K562 (cell line): ENCODE measurements at regions not wholly inside any gene's neighbourhood (a gene's known extent, or its start where the extent isn't known, plus 50 kb on each side); places are given as distances from the start of the nearest gene placed in this dataset.

Experiments used
- BRD4 ChIP-seq: fragments of 200-600 bp; sonication (generic); IDR thresholded peaks from 2 replicates; pipeline ENCODE4 v1.6.1; 2017; ENCODE audit warnings: inconsistent platforms
- DLX4 ChIP-seq: fragments of 250-450 bp; sonication (Bioruptor Pico); IDR thresholded peaks from 2 replicates; pipeline ENCODE4 v1.6.1; 2021; ENCODE audit warnings: mild to moderate bottlenecking
- E2F4 ChIP-seq: sonication (generic); formaldehyde crosslinking; IDR thresholded peaks from 2 replicates; pipeline ENCODE4 v1.8.0; 2022; ENCODE audit warnings: mild to moderate bottlenecking, low read depth, missing genetic modification reagents
- FOXO4 ChIP-seq: fragments of 450-650 bp; formaldehyde crosslinking; IDR thresholded peaks from 2 replicates; pipeline ENCODE4 v1.4.0; 2020; ENCODE audit warnings: mild to moderate bottlenecking, moderate library complexity
- HIVEP1 ChIP-seq: fragments of 250-450 bp; sonication (Bioruptor Pico); IDR thresholded peaks from 2 replicates; pipeline ENCODE4 v1.4.0; 2020; ENCODE audit warnings: mild to moderate bottlenecking
- HMGN3 ChIP-seq: IDR thresholded peaks from 2 replicates; pipeline ENCODE4 v1.6.1; 2011; ENCODE audit warnings: borderline replicate concordance, low read depth, mild to moderate bottlenecking, mixed read lengths, low read length; ENCODE audit not compliant: insufficient read length; ENCODE audit errors: extremely low read depth
- MNT ChIP-seq, 2 experiments: fragments of 450-650 bp; conservative IDR thresholded peaks; 2 replicates each; pipeline ENCODE4 v1.6.1; 2017; ENCODE audit warnings: mild to moderate bottlenecking in 2 of 2, moderate library complexity in 2 of 2
- SIX5 ChIP-seq, 2 experiments: IDR thresholded peaks; 2 replicates each; pipeline ENCODE4 v1.6.1; 2011; ENCODE audit warnings: low read length in 2 of 2, borderline replicate concordance in 1 of 2, low read depth in 1 of 2, mild to moderate bottlenecking in 1 of 2, moderate library complexity in 1 of 2; ENCODE audit not compliant: insufficient read depth in 1 of 2
- TEAD2 ChIP-seq: fragments of 450-650 bp; IDR thresholded peaks from 2 replicates; pipeline ENCODE4 v1.6.1; 2016; ENCODE audit warnings: missing genetic modification characterization, control low read depth, missing compliant biosample characterization
- ZC3H8 ChIP-seq: fragments of 450-650 bp; IDR thresholded peaks from 2 replicates; pipeline ENCODE4 v1.6.1; 2017

GRCh38 chr20:51934301-51935002 is 132.1 kb upstream of the SALL4 start:
- TF ChIP-seq E2F4 (CRISPR knock-in tag) (no peak), BRD4 (no peak), SIX5 (IDR thresholded peaks at IDR 0.05; ENCODE audit: borderline replicate concordance in 1 of 2, insufficient read depth in 1 of 2, low read depth in 1 of 2, low read length in 2 of 2) (no peak), TEAD2 (tag) (no peak), ZC3H8 (no peak), HIVEP1 (no peak), HMGN3 (no peak), MNT (conservative IDR thresholded peaks at IDR 0.05) (no peak), DLX4 (CRISPR knock-in tag) (no peak), FOXO4 (no peak)
